Testis (tissue), 2 donors: ENCODE measurements at regions not wholly inside any gene's neighbourhood (a gene's known extent, or its start where the extent isn't known, plus 50 kb on each side); places are given as distances from the start of the nearest gene placed in this dataset.

Source experiments
- DNase-seq: peaks from one replicate; pipeline ENCODE4 v3.0.0-alpha.2; 2019
- H3K27ac ChIP-seq, 2 donors: fragments of 200-600 bp; sonication (generic); one replicate each; pipeline ENCODE4 v1.5.1; 2019
- H3K27me3 ChIP-seq: fragments of 200-600 bp; sonication (generic); one replicate; pipeline ENCODE4 v1.5.1; 2019
- H3K36me3 ChIP-seq: fragments of 200-600 bp; sonication (generic); one replicate; pipeline ENCODE4 v1.5.1; 2017; ENCODE audit warnings: low read depth; ENCODE audit errors: missing control alignments
- H3K4me1 ChIP-seq: fragments of 200-600 bp; sonication (generic); one replicate; pipeline ENCODE4 v1.5.1; 2019
- H3K4me3 ChIP-seq, 2 donors: fragments of 200-600 bp; sonication (generic); one replicate each; pipeline ENCODE4 v1.5.1; 2017 to 2019
- H3K9me3 ChIP-seq: fragments of 200-600 bp; sonication (generic); one replicate; pipeline ENCODE4 v1.5.1; 2017
- CTCF ChIP-seq, 3 experiments: fragments of 450-650 bp in 2 of 3; fragments of 200-600 bp in 1 of 3; sonication (generic) in 1 of 3; IDR thresholded peaks; one replicate each; pipeline ENCODE4 v1.5.1; 2016 to 2019; ENCODE audit warnings: antibody characterized with exemption in 3 of 3, mild to moderate bottlenecking in 2 of 3, moderate library complexity in 1 of 3
- POLR2A ChIP-seq: fragments of 450-650 bp; IDR thresholded peaks from one replicate; pipeline ENCODE4 v1.6.1; 2017; ENCODE audit warnings: antibody characterized with exemption, mild to moderate bottlenecking, moderate library complexity
- WGBS, 2 donors: methylation state at CpG; one replicate each; pipeline ENCODE4 v1.1.5; 2018; 5-methylcytosine and 5-hydroxymethylcytosine counted together
- intact Hi-C: fragments of 100-400 bp; cut with DNase I; formaldehyde crosslinking; loops from one replicate; pipeline ENCODE4 v1.15.1; 2023; ENCODE audit warnings: low total_unique reads

- Histone ChIP-seq H3K9me3 (no peaks in the 10 kb centered on the region), H3K4me1 (no peaks in the 10 kb centered on the region), H3K36me3 (no peaks in the 10 kb centered on the region), H3K4me3 (no peak overlapping the region), H3K27ac (no peak overlapping the region), H3K27me3 (no peaks in the 10 kb centered on the region)
- intact Hi-C loops: no loop called here
- no peak for DNase-seq
- 53 to 57% methylated on average over 8 of the region's 8 CpGs for WGBS, 2 donors
- TF ChIP-seq CTCF (IDR thresholded peaks at IDR 0.05) (no peak), POLR2A (no peak)
Observed at GRCh38 chr3:16658004-16658924, 53.0 kb upstream of the DAZL start.

GRCh38 chr3:16658925-16659793, 53.9 kb upstream of the DAZL start:
- Histone ChIP-seq H3K4me1 (no peaks in the 10 kb centered on the region), H3K9me3 (no peaks in the 10 kb centered on the region), H3K27me3 (no peaks in the 10 kb centered on the region), H3K27ac (no peak overlapping the region), H3K4me3 (no peak overlapping the region), H3K36me3 (no peaks in the 10 kb centered on the region)
- TF ChIP-seq POLR2A (no peak), CTCF (IDR thresholded peaks at IDR 0.05) (no peak)
- WGBS, 2 donors: 93 to 95% methylated on average over 3 of the region's 3 CpGs
- no peak for DNase-seq
- intact Hi-C loops: no loop called here

- Histone ChIP-seq H3K36me3 (no peaks in the 10 kb centered on the region), H3K4me3 (no peak overlapping the region), H3K4me1 (no peaks in the 10 kb centered on the region), H3K9me3 (no peaks in the 10 kb centered on the region), H3K27me3 (no peaks in the 10 kb centered on the region), H3K27ac (no peak overlapping the region)
- TF ChIP-seq POLR2A: no peak
- TF ChIP-seq CTCF (IDR thresholded peaks at IDR 0.05): no peak
- intact Hi-C loops: no loop called here
- DNase-seq: no peak
- WGBS, 2 donors: 66 to 73% methylated on average over 8 of the region's 8 CpGs
Observed at GRCh38 chr3:16663854-16664712, 58.9 kb upstream of the DAZL start.

GRCh38 chr3:16665282-16665741, 60.1 kb upstream of the DAZL start:
- Histone ChIP-seq H3K27me3 (no peaks in the 10 kb centered on the region), H3K36me3 (no peaks in the 10 kb centered on the region), H3K4me1 (no peaks in the 10 kb centered on the region), H3K27ac (no peak overlapping the region), H3K9me3 (no peaks in the 10 kb centered on the region), H3K4me3 (no peak overlapping the region)
- WGBS, 2 donors: 58 to 66% methylated on average over 6 of the region's 6 CpGs
- intact Hi-C loops: no loop called here
- TF ChIP-seq POLR2A (no peak), CTCF (IDR thresholded peaks at IDR 0.05) (no peak)
- no peak for DNase-seq
